WERI-Rb-1 (cell line): ENCODE measurements at regions not wholly inside any gene's neighbourhood (a gene's known extent, or its start where the extent isn't known, plus 50 kb on each side); places are given as distances from the start of the nearest gene placed in this dataset.

ENCODE experiments used
- DNase-seq: peaks from one replicate; pipeline ENCODE4 v3.0.0-alpha.2; 2020
- H3K27ac ChIP-seq: fragments of 250-450 bp; sonication (Bioruptor Pico); 2 replicates; pipeline ENCODE4 v1.5.1; 2020; ENCODE audit warnings: mild to moderate bottlenecking, moderate library complexity
- H3K27me3 ChIP-seq: fragments of 250-450 bp; sonication (Bioruptor Pico); 2 replicates; pipeline ENCODE4 v1.5.1; 2021; ENCODE audit warnings: mild to moderate bottlenecking, low read depth, moderate library complexity; ENCODE audit not compliant: insufficient read depth, severe bottlenecking
- H3K36me3 ChIP-seq: fragments of 250-450 bp; sonication (Bioruptor Pico); 2 replicates; pipeline ENCODE4 v1.5.1; 2020; ENCODE audit warnings: mild to moderate bottlenecking, moderate library complexity
- H3K4me3 ChIP-seq: 2 replicates; pipeline ENCODE4 v1.5.1; 2011; ENCODE audit warnings: low read depth, mild to moderate bottlenecking, control low read depth, low read length
- H3K9me3 ChIP-seq: fragments of 250-450 bp; sonication (Bioruptor Pico); 2 replicates; pipeline ENCODE4 v1.5.1; 2021; ENCODE audit warnings: mild to moderate bottlenecking, moderate library complexity; ENCODE audit not compliant: severe bottlenecking
- CTCF ChIP-seq: IDR thresholded peaks from 2 replicates; pipeline ENCODE4 v1.5.1; 2011; ENCODE audit warnings: low read depth, mild to moderate bottlenecking, control low read depth, inconsistent platforms, low read length

DNA sequence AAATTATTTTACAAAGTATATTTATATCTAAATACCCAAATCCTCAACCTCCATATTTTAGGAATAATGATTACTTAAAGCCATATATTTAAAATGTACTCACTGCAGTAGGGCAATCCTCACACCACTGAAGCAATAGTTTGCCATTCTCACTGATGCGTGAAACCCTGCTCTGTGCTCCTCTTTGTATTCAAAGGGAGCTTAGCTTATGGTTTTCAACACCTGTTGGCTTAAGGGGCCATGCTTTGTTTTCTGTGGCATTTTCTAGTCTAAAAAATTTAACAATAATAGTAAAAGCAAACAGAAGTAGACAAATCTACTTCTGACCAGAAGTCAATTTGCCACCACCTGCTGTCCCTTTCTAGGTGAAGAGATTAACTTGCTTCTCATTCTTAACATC, 294.6 kb downstream of the FLRT2 start:
- DNase-seq: no peak
- Histone ChIP-seq H3K9me3 (peaks cover 2% of the 10 kb centered on the region), H3K27me3 (no peaks in the 10 kb centered on the region), H3K4me3 (no peak overlapping the region), H3K36me3 (no peaks in the 10 kb centered on the region), H3K27ac (no peak overlapping the region)
- no peak for TF ChIP-seq CTCF

- Histone ChIP-seq H3K4me3 (no peak overlapping the region), H3K27me3 (no peaks in the 10 kb centered on the region), H3K9me3 (no peaks in the 10 kb centered on the region), H3K36me3 (no peaks in the 10 kb centered on the region), H3K27ac (no peak overlapping the region)
- no peak for DNase-seq
- no peak for TF ChIP-seq CTCF
These were observed 292.3 kb downstream of the FLRT2 start for GRCh38 chr14:85822236-85822635.

GRCh38 chr14:85817430-85817829, 287.5 kb downstream of the FLRT2 start:
- H3K27me3 ChIP-seq: no peaks in the 10 kb centered on the region
- H3K9me3 ChIP-seq: no peaks in the 10 kb centered on the region
- no peak overlapping the region for H3K4me3 ChIP-seq
- no peak for DNase-seq
- no peaks in the 10 kb centered on the region for H3K36me3 ChIP-seq
- no peak overlapping the region for H3K27ac ChIP-seq
- TF ChIP-seq CTCF: no peak

DNA sequence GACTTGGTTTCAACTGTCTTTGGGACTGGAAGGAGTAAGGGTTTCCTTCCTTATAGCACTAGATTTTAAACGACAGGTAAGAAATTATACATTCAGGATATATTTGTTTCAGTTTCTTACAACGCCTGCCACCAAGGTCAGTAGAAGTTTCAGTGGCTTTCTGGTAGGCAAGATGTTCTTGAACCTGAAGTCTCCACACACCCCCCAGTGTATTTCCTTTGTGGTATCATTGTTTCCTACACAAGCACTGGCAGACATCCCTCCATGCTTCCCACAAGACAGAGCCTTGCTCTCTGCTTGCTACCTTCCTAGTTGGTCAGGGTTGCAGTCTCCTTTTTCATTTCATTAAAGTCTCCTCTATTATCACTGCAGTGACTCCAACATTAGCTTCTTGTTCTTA, 283.1 kb downstream of the FLRT2 start:
- no peak overlapping the region for H3K27ac ChIP-seq
- TF ChIP-seq CTCF: no peak
- DNase-seq: no peak
- H3K36me3 ChIP-seq: no peaks in the 10 kb centered on the region
- no peaks in the 10 kb centered on the region for H3K9me3 ChIP-seq
- H3K4me3 ChIP-seq: no peak overlapping the region
- no peaks in the 10 kb centered on the region for H3K27me3 ChIP-seq

GRCh38 chr14:85811340-85811739, 281.4 kb downstream of the FLRT2 start:
- DNase-seq: no peak
- Histone ChIP-seq H3K36me3 (no peaks in the 10 kb centered on the region), H3K9me3 (no peaks in the 10 kb centered on the region), H3K27ac (no peak overlapping the region), H3K4me3 (no peak overlapping the region), H3K27me3 (no peaks in the 10 kb centered on the region)
- TF ChIP-seq CTCF: no peak

DNA sequence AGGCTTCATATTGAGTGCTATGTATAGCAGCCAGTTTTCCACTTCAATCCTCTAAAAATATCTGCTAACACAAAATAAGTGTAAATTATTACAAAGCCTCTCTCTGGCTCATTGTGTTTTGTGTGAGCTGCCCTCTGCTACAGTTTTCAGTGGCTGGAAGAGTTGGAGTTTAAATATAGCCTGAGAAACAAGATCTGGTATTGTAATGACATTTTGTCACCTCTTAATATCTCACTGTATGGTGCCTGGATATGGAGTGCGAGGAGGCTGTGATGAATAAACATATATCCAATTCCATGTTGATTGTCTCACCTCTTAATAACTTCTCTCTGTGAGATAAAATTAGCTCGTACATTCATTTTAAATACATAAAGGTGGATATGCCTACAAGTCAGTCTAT, 269.7 kb downstream of the FLRT2 start:
- Histone ChIP-seq H3K4me3 (no peak overlapping the region), H3K27ac (no peak overlapping the region), H3K9me3 (no peaks in the 10 kb centered on the region), H3K27me3 (no peaks in the 10 kb centered on the region), H3K36me3 (no peaks in the 10 kb centered on the region)
- DNase-seq: no peak
- TF ChIP-seq CTCF: no peak
